Karpas-422 (cell line): ENCODE measurements at regions not wholly inside any gene's neighbourhood (a gene's known extent, or its start where the extent isn't known, plus 50 kb on each side); places are given as distances from the start of the nearest gene placed in this dataset.
"Not testable (repeated sequence)": the region's sequence is repeated elsewhere in the genome, so short reads cannot be mapped to it uniquely, and the experiment has no call there.

Experiments used
- DNase-seq: peaks from one replicate; pipeline ENCODE4 v3.0.0-alpha.2; 2015
- H2AFZ ChIP-seq: fragments of 200-600 bp; sonication (generic); 2 replicates; pipeline ENCODE4 v1.6.1; 2014; ENCODE audit warnings: antibody characterized with exemption, low read length, mixed read lengths
- H3K27ac ChIP-seq: fragments of 200-600 bp; sonication (generic); 2 replicates; pipeline ENCODE4 v1.5.1; 2014; ENCODE audit warnings: mild to moderate bottlenecking, low read length, moderate library complexity
- H3K27me3 ChIP-seq: fragments of 200-600 bp; sonication (generic); 2 replicates; pipeline ENCODE4 v1.6.1; 2014; ENCODE audit warnings: low read length, mixed read lengths
- H3K36me3 ChIP-seq: fragments of 200-600 bp; sonication (generic); 2 replicates; pipeline ENCODE4 v1.6.1; 2014; ENCODE audit warnings: low read length, mixed read lengths; ENCODE audit not compliant: insufficient read depth
- H3K4me1 ChIP-seq: fragments of 200-600 bp; sonication (generic); 2 replicates; pipeline ENCODE4 v1.6.1; 2014; ENCODE audit warnings: mild to moderate bottlenecking, low read length, mixed read lengths
- H3K4me2 ChIP-seq: fragments of 200-600 bp; sonication (generic); 2 replicates; pipeline ENCODE4 v1.6.1; 2014; ENCODE audit warnings: low read length, low read depth, mild to moderate bottlenecking; ENCODE audit not compliant: poor library complexity, severe bottlenecking
- H3K4me3 ChIP-seq: fragments of 200-600 bp; sonication (generic); 2 replicates; pipeline ENCODE4 v1.5.1; 2014; ENCODE audit warnings: mild to moderate bottlenecking, antibody characterized with exemption, low read length, mixed read lengths
- H3K79me2 ChIP-seq: fragments of 200-600 bp; sonication (generic); 2 replicates; pipeline ENCODE4 v1.6.1; 2014; ENCODE audit warnings: mild to moderate bottlenecking, low read length, mixed read lengths
- H3K9ac ChIP-seq: fragments of 200-600 bp; sonication (generic); 2 replicates; pipeline ENCODE4 v1.6.0; 2014; ENCODE audit warnings: low read length
- H3K9me2 ChIP-seq: fragments of 200-600 bp; sonication (generic), shearing (Covaris generic); replicated peaks from 2 replicates; pipeline ENCODE4 v1.6.0; 2014; ENCODE audit warnings: mild to moderate bottlenecking, low read length, moderate library complexity; ENCODE audit not compliant: insufficient read depth
- H3K9me3 ChIP-seq: fragments of 300-700, 200-600 bp; sonication (generic); 2 replicates; pipeline ENCODE4 v1.6.1; 2014; ENCODE audit warnings: low read length, mixed read lengths
- H4K20me1 ChIP-seq: fragments of 200-600 bp; sonication (generic); 2 replicates; pipeline ENCODE4 v1.6.1; 2014; ENCODE audit warnings: mild to moderate bottlenecking, antibody characterized with exemption, low read length, low read depth; ENCODE audit not compliant: insufficient read depth

DNA sequence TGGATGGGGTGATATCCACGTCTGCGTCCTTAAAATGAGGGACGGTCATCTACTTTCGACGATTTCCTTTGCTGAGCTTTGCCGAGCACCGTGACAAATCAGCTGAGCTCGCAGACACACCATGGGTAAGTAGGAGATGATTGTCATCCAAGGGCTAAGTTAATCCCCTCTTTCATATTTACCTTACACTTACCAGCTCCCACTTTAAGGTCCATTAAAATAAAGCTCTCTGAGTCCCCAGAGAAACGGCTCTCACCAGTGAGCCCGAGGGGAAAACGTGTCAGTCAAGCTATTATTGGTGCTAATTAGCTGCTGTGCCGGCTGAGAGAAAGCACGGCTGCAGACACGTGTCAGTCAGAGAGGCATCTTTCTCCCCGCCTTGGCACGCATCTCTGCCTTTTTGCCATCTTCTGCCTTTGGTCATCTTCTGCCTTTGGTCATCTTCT, 72.2 kb downstream of the CRLF2 start:
- Histone ChIP-seq H3K9ac (no peak overlapping the region), H3K27me3 (no peaks in the 10 kb centered on the region), H3K4me2 (no peak overlapping the region), H3K27ac (no peak overlapping the region), H4K20me1 (no peaks in the 10 kb centered on the region), H2AFZ (no peak overlapping the region), H3K4me1 (no peaks in the 10 kb centered on the region), H3K79me2 (no peaks in the 10 kb centered on the region), H3K4me3 (no peak overlapping the region), H3K36me3 (no peaks in the 10 kb centered on the region), H3K9me3 (no peaks in the 10 kb centered on the region), H3K9me2 (no peaks in the 10 kb centered on the region)
- no peak for DNase-seq

DNA sequence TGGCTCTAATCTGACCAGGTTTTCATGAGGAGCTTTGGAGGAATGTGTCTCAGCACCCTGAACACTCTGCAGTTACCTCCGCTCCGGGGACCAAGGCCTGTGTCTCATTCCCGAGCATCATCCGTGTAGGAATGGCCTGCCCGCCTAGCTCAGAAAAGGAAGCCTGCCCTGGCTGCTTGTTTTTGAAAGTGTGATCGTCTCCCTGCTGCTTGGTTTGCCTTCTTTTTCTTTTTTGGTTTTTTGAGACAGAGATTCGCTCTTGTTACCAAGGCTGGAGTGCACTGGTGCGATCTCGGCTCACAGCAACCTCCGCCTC, 73.3 kb downstream of the CRLF2 start:
- H3K4me1 ChIP-seq = no peaks in the 10 kb centered on the region
- H3K9me3 ChIP-seq = no peaks in the 10 kb centered on the region
- H3K4me3 ChIP-seq = no peak overlapping the region
- no peaks in the 10 kb centered on the region for H4K20me1 ChIP-seq
- DNase-seq = no peak
- H3K79me2 ChIP-seq = no peaks in the 10 kb centered on the region
- no peak overlapping the region for H3K27ac ChIP-seq
- no peak overlapping the region for H3K9ac ChIP-seq
- no peaks in the 10 kb centered on the region for H3K9me2 ChIP-seq
- H3K36me3 ChIP-seq = no peaks in the 10 kb centered on the region
- no peak overlapping the region for H2AFZ ChIP-seq
- H3K27me3 ChIP-seq = no peaks in the 10 kb centered on the region
- H3K4me2 ChIP-seq = no peak overlapping the region

DNA sequence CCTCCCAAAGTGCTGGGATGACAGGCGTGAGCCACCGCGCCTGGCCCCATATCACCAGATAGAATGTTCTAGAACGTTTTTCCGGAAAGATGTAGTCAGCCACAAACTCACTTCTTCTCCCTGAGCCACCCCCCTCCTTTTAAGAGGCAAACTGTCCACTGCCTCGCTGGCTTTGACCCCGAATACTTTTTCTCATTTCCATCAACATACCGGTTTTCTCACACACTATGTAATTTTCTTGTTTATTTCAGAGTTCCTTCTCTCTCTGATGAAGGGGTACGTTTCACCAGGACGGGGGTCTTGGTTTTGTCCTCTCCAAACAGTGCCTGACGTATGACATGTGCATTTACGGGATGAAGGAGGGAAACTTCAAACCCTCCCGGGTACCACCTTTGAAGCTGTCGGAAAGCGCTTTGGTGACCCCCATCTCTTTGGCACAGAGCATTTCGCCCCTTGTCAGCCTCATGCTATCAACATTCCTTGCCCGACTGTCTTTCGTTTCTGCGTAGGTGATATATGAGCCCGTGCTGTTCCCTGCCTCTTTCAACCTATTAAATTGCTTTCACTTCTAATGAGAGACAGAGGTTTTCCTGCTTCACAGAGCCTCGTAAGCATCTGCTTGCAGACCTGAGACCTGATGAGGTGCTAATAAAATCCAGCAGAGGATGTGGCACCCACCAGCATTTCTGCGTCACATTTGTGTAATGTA, 73.8 kb downstream of the CRLF2 start:
- Histone ChIP-seq H3K79me2 (no peaks in the 10 kb centered on the region), H3K9me3 (no peaks in the 10 kb centered on the region), H3K9me2 (no peaks in the 10 kb centered on the region), H3K4me2 (no peak overlapping the region), H3K4me3 (no peak overlapping the region), H3K27me3 (no peaks in the 10 kb centered on the region), H3K9ac (no peak overlapping the region), H2AFZ (no peak overlapping the region), H3K27ac (no peak overlapping the region), H4K20me1 (no peaks in the 10 kb centered on the region), H3K4me1 (no peaks in the 10 kb centered on the region), H3K36me3 (no peaks in the 10 kb centered on the region)
- DNase-seq = no peak

DNA sequence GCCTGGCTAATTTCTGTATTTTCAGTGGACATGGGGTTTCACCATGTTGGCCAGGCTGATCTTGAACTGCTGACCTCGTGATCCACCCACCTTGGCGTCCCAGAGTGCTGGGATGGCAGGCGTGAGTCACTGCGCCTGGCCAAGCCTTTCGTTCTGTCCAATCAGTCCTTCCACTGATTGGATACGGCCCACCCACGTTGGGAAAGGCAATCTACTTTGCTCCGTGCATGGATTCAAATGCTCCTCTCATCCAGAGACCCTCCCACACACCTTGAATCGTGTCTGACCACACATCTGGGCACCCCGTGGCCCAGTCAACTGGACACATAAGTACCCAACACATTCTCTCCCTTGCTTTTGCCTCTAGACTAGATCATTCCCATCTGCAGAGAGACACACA, 74.9 kb downstream of the CRLF2 start:
- H2AFZ ChIP-seq = no peak overlapping the region
- no peaks in the 10 kb centered on the region for H3K27me3 ChIP-seq
- H3K36me3 ChIP-seq = no peaks in the 10 kb centered on the region
- H3K9me2 ChIP-seq = no peaks in the 10 kb centered on the region
- H3K27ac ChIP-seq = no peak overlapping the region
- no peaks in the 10 kb centered on the region for H3K9me3 ChIP-seq
- no peaks in the 10 kb centered on the region for H3K79me2 ChIP-seq
- no peak for DNase-seq
- no peaks in the 10 kb centered on the region for H3K4me1 ChIP-seq
- no peak overlapping the region for H3K9ac ChIP-seq
- H3K4me3 ChIP-seq = no peak overlapping the region
- no peaks in the 10 kb centered on the region for H4K20me1 ChIP-seq
- H3K4me2 ChIP-seq = no peak overlapping the region

DNA sequence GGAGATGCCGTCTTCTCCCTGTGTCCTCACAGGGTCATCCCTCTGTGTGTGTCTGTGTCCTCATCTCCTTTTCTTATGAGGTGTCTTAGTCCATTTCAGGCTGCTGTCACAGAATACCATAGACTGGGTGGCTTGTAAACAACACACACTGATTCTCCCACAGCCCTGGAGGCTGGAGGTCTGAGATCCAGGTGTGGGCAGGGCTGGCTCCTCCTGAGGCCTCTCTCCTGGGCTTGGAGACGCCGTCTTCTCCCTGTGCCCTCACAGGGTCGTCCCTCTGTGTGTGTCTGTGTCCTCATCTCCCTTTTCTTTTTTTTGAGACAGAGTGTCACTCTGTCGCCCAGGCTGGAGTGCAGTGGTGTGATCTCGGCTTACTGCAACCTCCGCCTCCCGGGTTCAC, 75.9 kb downstream of the CRLF2 start:
- H3K4me3 ChIP-seq, DNase-seq, H3K9me2 ChIP-seq, H3K79me2 ChIP-seq, H3K4me2 ChIP-seq, H3K4me1 ChIP-seq, H3K27me3 ChIP-seq, H3K9me3 ChIP-seq, H3K36me3 ChIP-seq, H3K9ac ChIP-seq, H4K20me1 ChIP-seq, H3K27ac ChIP-seq, H2AFZ ChIP-seq: not testable (repeated sequence)

DNA sequence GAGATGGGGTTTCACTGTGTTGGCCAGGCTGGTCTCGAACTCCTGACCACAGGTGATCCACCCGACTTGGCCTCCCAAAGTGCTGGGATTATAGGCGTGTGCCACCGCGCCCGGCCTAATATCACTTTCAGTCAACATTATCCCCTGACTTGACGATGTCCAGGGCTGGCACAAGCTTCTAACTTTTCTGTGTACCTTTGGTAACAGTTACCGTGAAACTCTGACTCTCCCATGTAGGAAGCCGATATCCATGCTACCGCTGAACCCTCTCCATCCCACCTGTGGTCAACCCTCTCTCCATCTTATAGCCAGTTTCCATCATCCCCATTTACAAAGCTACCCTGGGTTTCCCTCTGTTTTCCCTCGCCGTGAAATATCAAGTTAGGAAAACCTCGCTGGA, 77.5 kb downstream of the CRLF2 start:
- Histone ChIP-seq H3K27me3 (no peaks in the 10 kb centered on the region), H4K20me1 (no peaks in the 10 kb centered on the region), H3K79me2 (no peaks in the 10 kb centered on the region), H3K27ac (no peak overlapping the region), H3K9me2 (no peaks in the 10 kb centered on the region), H3K9me3 (no peaks in the 10 kb centered on the region; the same call in 1 of the 2 replicates), H2AFZ (no peak overlapping the region), H3K36me3 (no peaks in the 10 kb centered on the region), H3K4me1 (no peaks in the 10 kb centered on the region), H3K4me2 (no peak overlapping the region), H3K9ac (no peak overlapping the region), H3K4me3 (no peak overlapping the region)
- no peak for DNase-seq

DNA sequence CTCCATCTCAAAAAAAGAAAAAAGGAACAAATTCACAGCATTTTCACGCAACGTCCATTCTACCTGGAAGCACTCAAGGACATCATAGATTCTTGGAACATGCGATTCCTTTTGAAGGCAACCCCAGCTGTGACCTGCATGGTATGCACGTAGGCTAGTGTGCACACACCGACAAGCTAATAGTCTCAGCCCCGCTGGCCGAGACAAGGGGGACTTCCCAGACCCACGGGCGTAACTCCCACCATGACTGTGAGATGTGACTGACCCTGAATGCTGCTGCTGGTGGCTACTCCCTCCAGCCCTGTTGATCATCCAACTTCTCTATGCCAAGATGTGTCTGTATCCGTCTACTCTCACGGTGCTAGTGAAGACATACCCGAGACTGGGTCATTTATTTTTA, 78.3 kb downstream of the CRLF2 start:
- H3K79me2 ChIP-seq = no peaks in the 10 kb centered on the region
- no peaks in the 10 kb centered on the region for H3K4me1 ChIP-seq
- H3K27me3 ChIP-seq = no peaks in the 10 kb centered on the region
- H3K4me2 ChIP-seq = no peak overlapping the region
- no peaks in the 10 kb centered on the region for H3K36me3 ChIP-seq
- no peak overlapping the region for H3K4me3 ChIP-seq
- DNase-seq = no peak
- H2AFZ ChIP-seq = no peak overlapping the region
- H4K20me1 ChIP-seq = no peaks in the 10 kb centered on the region
- H3K9me2 ChIP-seq = no peaks in the 10 kb centered on the region
- no peak overlapping the region for H3K9ac ChIP-seq
- H3K9me3 ChIP-seq = peaks cover 7% of the 10 kb centered on the region
- H3K27ac ChIP-seq = no peak overlapping the region

DNA sequence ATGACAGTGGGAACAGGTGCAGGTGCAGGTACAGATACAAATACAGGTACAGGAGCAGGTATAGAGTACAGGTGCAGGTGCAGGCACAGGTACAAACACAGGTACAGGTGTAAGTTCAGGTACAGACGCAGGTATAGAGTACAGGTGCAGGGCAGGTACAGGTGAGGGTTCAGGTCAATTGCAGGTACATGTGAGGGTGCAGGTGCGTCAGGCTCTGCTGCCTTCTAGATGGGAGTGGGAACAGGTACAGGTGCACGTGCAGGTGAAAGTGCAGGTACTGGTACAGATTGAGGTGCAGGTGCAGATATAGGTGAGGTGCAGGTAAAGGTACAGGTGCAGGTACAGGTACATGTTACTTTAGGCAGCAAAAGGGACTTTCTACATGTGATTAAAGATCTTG, 85.7 kb downstream of the CRLF2 start:
- H4K20me1 ChIP-seq = no peaks in the 10 kb centered on the region
- H3K9ac ChIP-seq = no peak overlapping the region
- no peaks in the 10 kb centered on the region for H3K9me2 ChIP-seq
- no peaks in the 10 kb centered on the region for H3K36me3 ChIP-seq
- H3K79me2 ChIP-seq = no peaks in the 10 kb centered on the region
- no peaks in the 10 kb centered on the region for H3K27me3 ChIP-seq
- no peak overlapping the region for H2AFZ ChIP-seq
- H3K4me1 ChIP-seq = no peaks in the 10 kb centered on the region
- no peak for DNase-seq
- H3K9me3 ChIP-seq = peaks cover 17% of the 10 kb centered on the region
- H3K27ac ChIP-seq = no peak overlapping the region
- H3K4me3 ChIP-seq = no peak overlapping the region
- no peak overlapping the region for H3K4me2 ChIP-seq

DNA sequence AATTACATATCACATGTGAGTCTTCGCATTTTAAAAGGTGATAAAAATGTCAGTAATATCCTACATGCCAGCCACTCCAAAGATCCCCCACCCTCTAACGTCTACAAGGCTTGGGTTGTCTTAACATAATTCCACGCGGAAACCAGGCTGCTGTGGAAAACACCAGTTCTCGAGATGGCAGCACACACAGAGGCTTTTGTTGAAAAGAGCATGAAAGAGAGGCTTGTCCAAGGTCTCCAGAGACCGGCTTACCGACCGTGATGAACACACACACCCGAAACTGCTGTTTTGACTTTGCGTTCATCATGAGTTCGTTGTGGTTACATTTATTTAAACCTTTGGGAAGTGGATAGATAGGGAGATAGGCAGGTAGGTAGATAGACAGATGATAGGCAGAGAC, 87.9 kb downstream of the CRLF2 start:
- H3K9me3 ChIP-seq = peaks cover 14% of the 10 kb centered on the region
- H3K27ac ChIP-seq = no peak overlapping the region
- no peak overlapping the region for H3K9ac ChIP-seq
- no peaks in the 10 kb centered on the region for H4K20me1 ChIP-seq
- no peak for DNase-seq
- no peaks in the 10 kb centered on the region for H3K36me3 ChIP-seq
- H3K9me2 ChIP-seq = no peaks in the 10 kb centered on the region
- H3K79me2 ChIP-seq = no peaks in the 10 kb centered on the region
- H3K4me3 ChIP-seq = no peak overlapping the region
- H2AFZ ChIP-seq = no peak overlapping the region
- H3K27me3 ChIP-seq = no peaks in the 10 kb centered on the region
- H3K4me1 ChIP-seq = no peaks in the 10 kb centered on the region
- H3K4me2 ChIP-seq = no peak overlapping the region
